ENCODE measurements at regions not wholly inside any gene's neighbourhood (a gene's known extent, or its start where the extent isn't known, plus 50 kb on each side); places are given as distances from the start of the nearest gene placed in this dataset.

GRCh38 chr3:104632521-104632920, 734.2 kb upstream of the ALCAM start:
- no peaks in the 10 kb centered on the region for H3K36me3 Mint-ChIP-seq (ENCODE audit: low read depth)
- peaks cover 2% of the 10 kb centered on the region for H3K9me3 Mint-ChIP-seq (ENCODE audit: low read depth)
- H3K27me3 Mint-ChIP-seq (ENCODE audit: low read depth), result no peaks in the 10 kb centered on the region
- peaks cover 28% of the 10 kb centered on the region for H3K4me1 Mint-ChIP-seq (ENCODE audit: low read depth)
- H3K4me3 Mint-ChIP-seq (ENCODE audit: unreplicated experiment), result no peak overlapping the region
- no peak for DNase-seq (ENCODE audit: low spot score)
- TF ChIP-seq, protein P1, sequence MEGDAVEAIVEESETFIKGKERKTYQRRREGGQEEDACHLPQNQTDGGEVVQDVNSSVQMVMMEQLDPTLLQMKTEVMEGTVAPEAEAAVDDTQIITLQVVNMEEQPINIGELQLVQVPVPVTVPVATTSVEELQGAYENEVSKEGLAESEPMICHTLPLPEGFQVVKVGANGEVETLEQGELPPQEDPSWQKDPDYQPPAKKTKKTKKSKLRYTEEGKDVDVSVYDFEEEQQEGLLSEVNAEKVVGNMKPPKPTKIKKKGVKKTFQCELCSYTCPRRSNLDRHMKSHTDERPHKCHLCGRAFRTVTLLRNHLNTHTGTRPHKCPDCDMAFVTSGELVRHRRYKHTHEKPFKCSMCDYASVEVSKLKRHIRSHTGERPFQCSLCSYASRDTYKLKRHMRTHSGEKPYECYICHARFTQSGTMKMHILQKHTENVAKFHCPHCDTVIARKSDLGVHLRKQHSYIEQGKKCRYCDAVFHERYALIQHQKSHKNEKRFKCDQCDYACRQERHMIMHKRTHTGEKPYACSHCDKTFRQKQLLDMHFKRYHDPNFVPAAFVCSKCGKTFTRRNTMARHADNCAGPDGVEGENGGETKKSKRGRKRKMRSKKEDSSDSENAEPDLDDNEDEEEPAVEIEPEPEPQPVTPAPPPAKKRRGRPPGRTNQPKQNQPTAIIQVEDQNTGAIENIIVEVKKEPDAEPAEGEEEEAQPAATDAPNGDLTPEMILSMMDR (IDR thresholded peaks at IDR 0.05), result no peak
- no peak overlapping the region for H3K27ac Mint-ChIP-seq (ENCODE audit: unreplicated experiment)

- H3K27ac Mint-ChIP-seq (ENCODE audit: unreplicated experiment), result no peak overlapping the region
- no peaks in the 10 kb centered on the region for H3K27me3 Mint-ChIP-seq (ENCODE audit: low read depth)
- no peak for DNase-seq (ENCODE audit: low spot score)
- peaks cover 28% of the 10 kb centered on the region for H3K4me1 Mint-ChIP-seq (ENCODE audit: low read depth)
- TF ChIP-seq, protein P1 (IDR thresholded peaks at IDR 0.05), result no peak
- peaks cover under 1% of the 10 kb centered on the region for H3K36me3 Mint-ChIP-seq (ENCODE audit: low read depth)
- H3K4me3 Mint-ChIP-seq (ENCODE audit: unreplicated experiment), result no peak overlapping the region
- H3K9me3 Mint-ChIP-seq (ENCODE audit: low read depth), result peaks cover 3% of the 10 kb centered on the region
Observed at GRCh38 chr3:104632947-104633346, 733.8 kb upstream of the ALCAM start.

GRCh38 chr3:104635872-104636580, 730.7 kb upstream of the ALCAM start:
- Mint-ChIP-seq H3K27me3 (ENCODE audit: low read depth) (no peaks in the 10 kb centered on the region), H3K9me3 (ENCODE audit: low read depth) (peaks cover 25% of the 10 kb centered on the region), H3K27ac (ENCODE audit: unreplicated experiment) (no peak overlapping the region), H3K36me3 (ENCODE audit: low read depth) (peaks cover 11% of the 10 kb centered on the region), H3K4me1 (ENCODE audit: low read depth) (peaks cover 5% of the 10 kb centered on the region), H3K4me3 (ENCODE audit: unreplicated experiment) (no peak overlapping the region)
- TF ChIP-seq, protein P1 (IDR thresholded peaks at IDR 0.05), result peak; percentile 25
- DNase-seq (ENCODE audit: low spot score), result no peak

DNA sequence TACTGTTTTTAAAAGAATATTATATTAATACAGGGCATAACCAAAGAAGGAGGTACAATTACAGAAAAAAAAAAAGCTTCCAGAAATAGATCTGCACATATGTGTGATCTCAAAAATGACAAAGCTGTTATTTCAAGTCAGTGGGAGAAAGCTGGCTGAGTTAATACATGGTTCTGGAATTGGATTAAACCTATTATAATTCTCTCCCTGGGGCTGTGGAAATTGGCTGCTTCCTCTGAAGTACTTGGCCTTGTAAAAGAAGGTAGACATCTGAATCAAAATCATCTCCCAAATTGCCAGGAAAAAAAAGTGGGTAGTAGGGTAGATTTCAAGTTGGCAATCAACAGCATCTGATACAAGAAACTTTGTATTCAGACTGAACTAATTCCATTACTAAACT, 723.9 kb upstream of the ALCAM start:
- H3K27me3 Mint-ChIP-seq (ENCODE audit: low read depth), result no peaks in the 10 kb centered on the region
- H3K36me3 Mint-ChIP-seq (ENCODE audit: low read depth), result peaks cover 12% of the 10 kb centered on the region

GRCh38 chr3:104646196-104646595, 720.5 kb upstream of the ALCAM start:
- TF ChIP-seq, protein P1 (IDR thresholded peaks at IDR 0.05), result no peak
- H3K4me3 Mint-ChIP-seq (ENCODE audit: unreplicated experiment), result no peak overlapping the region
- H3K36me3 Mint-ChIP-seq (ENCODE audit: low read depth), result no peaks in the 10 kb centered on the region
- H3K9me3 Mint-ChIP-seq (ENCODE audit: low read depth), result peaks cover 5% of the 10 kb centered on the region
- H3K27me3 Mint-ChIP-seq (ENCODE audit: low read depth), result no peaks in the 10 kb centered on the region
- no peak overlapping the region for H3K27ac Mint-ChIP-seq (ENCODE audit: unreplicated experiment)
- peaks cover 26% of the 10 kb centered on the region for H3K4me1 Mint-ChIP-seq (ENCODE audit: low read depth)
- DNase-seq (ENCODE audit: low spot score), result no peak

More for the DNA sequence above, 723.9 kb upstream of the ALCAM start:
- TF ChIP-seq, protein P1 (IDR thresholded peaks at IDR 0.05), result no peak
- Mint-ChIP-seq H3K27ac (ENCODE audit: unreplicated experiment) (peak overlapping the region; percentile 85), H3K4me3 (ENCODE audit: unreplicated experiment) (no peak overlapping the region), H3K9me3 (ENCODE audit: low read depth) (peaks cover 24% of the 10 kb centered on the region), H3K4me1 (ENCODE audit: low read depth) (peaks cover 22% of the 10 kb centered on the region)
- DNase-seq (ENCODE audit: low spot score), result no peak
